Peyer's patch (tissue), 4 donors: ENCODE measurements at regions not wholly inside any gene's neighbourhood (a gene's known extent, or its start where the extent isn't known, plus 50 kb on each side); places are given as distances from the start of the nearest gene placed in this dataset.

Experiments
- CTCF ChIP-seq, 6 experiments: fragments of 450-650 bp in 4 of 6; fragments of 200-600 bp in 2 of 6; sonication (generic) in 1 of 6; IDR thresholded peaks; one replicate each; pipeline ENCODE4 v1.5.1; 2017 to 2019; ENCODE audit warnings: antibody characterized with exemption in 6 of 6, mild to moderate bottlenecking in 3 of 6, moderate library complexity in 1 of 6
- POLR2A ChIP-seq, 2 donors: fragments of 450-650 bp; IDR thresholded peaks; one replicate each; pipeline ENCODE4 v1.5.1; 2017; ENCODE audit warnings: antibody characterized with exemption in 2 of 2, mild to moderate bottlenecking in 2 of 2, moderate library complexity in 2 of 2

DNA sequence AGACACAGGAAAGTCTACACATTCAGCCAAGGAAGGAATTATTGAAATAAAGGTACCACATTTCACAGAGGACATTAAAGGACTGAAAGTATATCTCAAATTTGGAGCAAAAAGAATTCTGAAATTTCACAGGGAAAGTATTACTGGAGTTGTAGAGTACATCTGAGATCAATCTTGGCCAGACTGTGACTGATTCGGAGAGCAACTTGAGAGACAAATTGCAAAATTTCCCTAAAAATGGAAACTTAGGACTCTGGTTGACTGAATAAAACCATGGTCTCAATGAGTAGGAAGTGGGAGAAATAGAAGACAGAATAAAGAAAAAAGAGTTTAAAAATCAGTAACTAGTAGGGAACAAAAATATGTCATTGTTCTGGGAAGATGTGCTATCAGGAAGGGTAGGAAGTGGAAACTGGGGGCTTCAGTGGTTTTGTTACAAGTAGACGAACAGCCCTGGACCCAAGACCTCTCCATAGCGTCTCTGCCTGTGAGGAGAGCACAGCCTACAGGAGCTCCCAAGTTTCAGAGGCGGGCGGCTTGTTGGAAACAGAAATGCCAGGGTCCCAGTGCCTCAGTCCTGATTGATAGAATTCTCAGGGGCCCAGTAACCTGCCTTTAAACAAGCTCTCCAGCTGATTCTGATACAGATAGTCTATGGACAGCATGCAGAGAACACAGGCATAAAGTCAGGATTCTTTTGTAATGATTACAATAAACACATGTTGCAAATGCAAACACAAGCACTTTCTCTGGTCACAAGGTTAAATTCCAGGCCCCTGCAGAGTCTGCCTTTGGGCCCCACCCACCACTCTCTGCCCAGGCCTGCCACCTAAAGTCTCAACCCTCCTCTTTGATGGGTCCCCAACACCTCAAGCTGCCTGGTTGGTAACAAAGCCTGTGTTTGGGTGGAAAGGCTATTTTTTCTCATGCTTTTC lies 63.1 kb downstream of the BBS10 start:
- TF ChIP-seq CTCF (IDR thresholded peaks at IDR 0.05) (no peak), POLR2A (IDR thresholded peaks at IDR 0.05) (no peak)
